ENCODE measurements at regions not wholly inside any gene's neighbourhood (a gene's known extent, or its start where the extent isn't known, plus 50 kb on each side); places are given as distances from the start of the nearest gene placed in this dataset.

DNA sequence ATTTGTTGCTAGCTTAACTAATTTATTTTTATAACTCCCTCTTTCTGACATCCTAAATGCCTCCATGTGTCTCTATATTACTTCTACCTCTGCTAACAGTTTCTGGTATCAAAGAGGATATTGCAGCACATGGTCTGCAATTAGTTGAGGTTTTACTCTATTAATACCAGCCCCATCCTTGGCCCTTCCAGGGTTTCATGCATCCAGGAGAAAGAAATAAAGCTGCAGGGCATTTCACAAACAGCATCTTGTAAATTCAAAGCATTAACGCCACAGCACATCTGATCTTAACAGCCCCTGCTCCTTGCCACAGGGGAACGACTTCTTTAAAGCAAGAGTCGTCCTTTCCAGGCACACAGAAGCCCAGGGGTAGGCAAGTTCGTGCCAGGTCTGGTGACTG, 258.9 kb downstream of the ICOS start:
- no peak for DNase-seq
- Histone ChIP-seq H4K20me1 (ENCODE audit: insufficient read depth, low read length) (no peaks in the 10 kb centered on the region), H3K4me1 (ENCODE audit: low read length) (no peaks in the 10 kb centered on the region), H3K9ac (ENCODE audit: low read length) (no peak overlapping the region), H3K4me3 (ENCODE audit: low read length) (no peak overlapping the region), H3K9me3 (replicated peaks; ENCODE audit: insufficient read depth, low read length) (no peaks in the 10 kb centered on the region), H3K27me3 (replicated peaks; ENCODE audit: insufficient read depth, low read length) (no peaks in the 10 kb centered on the region), H3K79me2 (ENCODE audit: low read length) (no peaks in the 10 kb centered on the region), H3K27ac (ENCODE audit: low read length) (no peak overlapping the region), H3K9me2 (replicated peaks; ENCODE audit: insufficient read depth, low read length) (no peaks in the 10 kb centered on the region), H2AFZ (ENCODE audit: low read length) (no peak overlapping the region), H3K4me2 (ENCODE audit: low read depth, low read length) (no peak overlapping the region), H3F3A (ENCODE audit: insufficient read depth, low read length) (no peaks in the 10 kb centered on the region), H3K36me3 (replicated peaks; ENCODE audit: insufficient read depth, low read length) (no peaks in the 10 kb centered on the region)
- TF ChIP-seq EZH2 (optimal IDR thresholded peaks at IDR 0.05; ENCODE audit: low read depth, low read length) (no peak), EZH2phosphoT487 (IDR thresholded peaks at IDR 0.05; ENCODE audit: low read length) (no peak)
- TF ChIP-seq, protein P1, sequence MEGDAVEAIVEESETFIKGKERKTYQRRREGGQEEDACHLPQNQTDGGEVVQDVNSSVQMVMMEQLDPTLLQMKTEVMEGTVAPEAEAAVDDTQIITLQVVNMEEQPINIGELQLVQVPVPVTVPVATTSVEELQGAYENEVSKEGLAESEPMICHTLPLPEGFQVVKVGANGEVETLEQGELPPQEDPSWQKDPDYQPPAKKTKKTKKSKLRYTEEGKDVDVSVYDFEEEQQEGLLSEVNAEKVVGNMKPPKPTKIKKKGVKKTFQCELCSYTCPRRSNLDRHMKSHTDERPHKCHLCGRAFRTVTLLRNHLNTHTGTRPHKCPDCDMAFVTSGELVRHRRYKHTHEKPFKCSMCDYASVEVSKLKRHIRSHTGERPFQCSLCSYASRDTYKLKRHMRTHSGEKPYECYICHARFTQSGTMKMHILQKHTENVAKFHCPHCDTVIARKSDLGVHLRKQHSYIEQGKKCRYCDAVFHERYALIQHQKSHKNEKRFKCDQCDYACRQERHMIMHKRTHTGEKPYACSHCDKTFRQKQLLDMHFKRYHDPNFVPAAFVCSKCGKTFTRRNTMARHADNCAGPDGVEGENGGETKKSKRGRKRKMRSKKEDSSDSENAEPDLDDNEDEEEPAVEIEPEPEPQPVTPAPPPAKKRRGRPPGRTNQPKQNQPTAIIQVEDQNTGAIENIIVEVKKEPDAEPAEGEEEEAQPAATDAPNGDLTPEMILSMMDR (IDR thresholded peaks at IDR 0.05; ENCODE audit: low read length) = no peak

GRCh38 chr2:204197336-204198005, 260.9 kb downstream of the ICOS start:
- Histone ChIP-seq H3K4me2 (ENCODE audit: low read depth, low read length) (no peak overlapping the region), H2AFZ (ENCODE audit: low read length) (no peak overlapping the region), H3K36me3 (replicated peaks; ENCODE audit: insufficient read depth, low read length) (no peaks in the 10 kb centered on the region), H3K9me2 (replicated peaks; ENCODE audit: insufficient read depth, low read length) (no peaks in the 10 kb centered on the region), H3F3A (ENCODE audit: insufficient read depth, low read length) (no peaks in the 10 kb centered on the region), H3K9ac (ENCODE audit: low read length) (no peak overlapping the region), H4K20me1 (ENCODE audit: insufficient read depth, low read length) (no peaks in the 10 kb centered on the region), H3K79me2 (ENCODE audit: low read length) (no peaks in the 10 kb centered on the region), H3K4me3 (ENCODE audit: low read length) (no peak overlapping the region), H3K27ac (ENCODE audit: low read length) (no peak overlapping the region), H3K4me1 (ENCODE audit: low read length) (no peaks in the 10 kb centered on the region), H3K9me3 (replicated peaks; ENCODE audit: insufficient read depth, low read length) (no peaks in the 10 kb centered on the region), H3K27me3 (replicated peaks; ENCODE audit: insufficient read depth, low read length) (no peaks in the 10 kb centered on the region)
- TF ChIP-seq, protein P1 (IDR thresholded peaks at IDR 0.05; ENCODE audit: low read length) = no peak
- TF ChIP-seq EZH2 (optimal IDR thresholded peaks at IDR 0.05; ENCODE audit: low read depth, low read length) (no peak), EZH2phosphoT487 (IDR thresholded peaks at IDR 0.05; ENCODE audit: low read length) (no peak)
- DNase-seq = no peak

- no peaks in the 10 kb centered on the region for H3K4me1 ChIP-seq (ENCODE audit: low read length)
- no peaks in the 10 kb centered on the region for H4K20me1 ChIP-seq (ENCODE audit: insufficient read depth, low read length)
- H3K9me2 ChIP-seq (replicated peaks; ENCODE audit: insufficient read depth, low read length) = no peaks in the 10 kb centered on the region
- no peaks in the 10 kb centered on the region for H3K79me2 ChIP-seq (ENCODE audit: low read length)
- no peaks in the 10 kb centered on the region for H3K27me3 ChIP-seq (replicated peaks; ENCODE audit: insufficient read depth, low read length)
- H3K4me3 ChIP-seq (ENCODE audit: low read length) = no peak overlapping the region
- H3K4me2 ChIP-seq (ENCODE audit: low read depth, low read length) = no peak overlapping the region
- H3K27ac ChIP-seq (ENCODE audit: low read length) = no peak overlapping the region
- H3K9me3 ChIP-seq (replicated peaks; ENCODE audit: insufficient read depth, low read length) = no peaks in the 10 kb centered on the region
- no peak overlapping the region for H3K9ac ChIP-seq (ENCODE audit: low read length)
- TF ChIP-seq, protein P1 (IDR thresholded peaks at IDR 0.05; ENCODE audit: low read length) = no peak
- no peak for TF ChIP-seq EZH2 (optimal IDR thresholded peaks at IDR 0.05; ENCODE audit: low read depth, low read length)
- TF ChIP-seq EZH2phosphoT487 (IDR thresholded peaks at IDR 0.05; ENCODE audit: low read length) = no peak
- DNase-seq = no peak
- no peaks in the 10 kb centered on the region for H3K36me3 ChIP-seq (replicated peaks; ENCODE audit: insufficient read depth, low read length)
- no peak overlapping the region for H2AFZ ChIP-seq (ENCODE audit: low read length)
- no peaks in the 10 kb centered on the region for H3F3A ChIP-seq (ENCODE audit: insufficient read depth, low read length)
Measured at GRCh38 chr2:204199357-204199756, 262.8 kb downstream of the ICOS start.
